GM23338 (cell line): ENCODE measurements at regions not wholly inside any gene's neighbourhood (a gene's known extent, or its start where the extent isn't known, plus 50 kb on each side); places are given as distances from the start of the nearest gene placed in this dataset.

Experiments used
- CREB1 ChIP-seq: fragments of 250-450 bp; sonication (Bioruptor Pico); IDR thresholded peaks from 2 replicates; pipeline ENCODE4 v1.5.0; 2020; ENCODE audit warnings: low read depth, mild to moderate bottlenecking, moderate library complexity
- EZH2 ChIP-seq: fragments of 200-600 bp; sonication (generic); IDR thresholded peaks from one replicate; pipeline ENCODE4 v1.8.0; 2017; ENCODE audit warnings: antibody characterized with exemption, mild to moderate bottlenecking, low read depth; ENCODE audit not compliant: unreplicated experiment
- JUNB ChIP-seq: IDR thresholded peaks from one replicate; pipeline ENCODE4 v1.6.1; 2016; ENCODE audit warnings: antibody characterized with exemption; ENCODE audit not compliant: unreplicated experiment
- NANOG ChIP-seq: IDR thresholded peaks from 2 replicates; pipeline ENCODE4 v1.6.1; 2016; ENCODE audit warnings: antibody characterized with exemption, borderline replicate concordance
- STAT1 ChIP-seq: IDR thresholded peaks from one replicate; pipeline ENCODE4 v1.6.1; 2016; ENCODE audit warnings: antibody characterized with exemption; ENCODE audit not compliant: unreplicated experiment
- ZNF114 ChIP-seq: fragments of 250-450 bp; sonication (Bioruptor Pico); IDR thresholded peaks from 2 replicates; pipeline ENCODE4 v1.5.0; 2020; ENCODE audit warnings: mild to moderate bottlenecking, moderate library complexity
- ZNF331 ChIP-seq: fragments of 250-450 bp; sonication (Bioruptor Pico); IDR thresholded peaks from 2 replicates; pipeline ENCODE4 v1.5.0; 2020; ENCODE audit warnings: low read depth, mild to moderate bottlenecking, moderate library complexity
- ZNF462 ChIP-seq: fragments of 250-450 bp; sonication (Bioruptor Pico); IDR thresholded peaks from 2 replicates; pipeline ENCODE4 v1.5.0; 2020; ENCODE audit warnings: mild to moderate bottlenecking, moderate library complexity
- TF ChIP-seq, protein P1 (sequence below): IDR thresholded peaks from one replicate; pipeline ENCODE4 v1.6.1; 2018; ENCODE audit warnings: antibody characterized with exemption; ENCODE audit not compliant: unreplicated experiment
- TF ChIP-seq, protein P2 (sequence below): IDR thresholded peaks from 2 replicates; pipeline ENCODE4 v1.6.1; 2016; ENCODE audit warnings: antibody characterized with exemption

- no peak for TF ChIP-seq ZNF462 (CRISPR knock-in tag)
- no peak for TF ChIP-seq CREB1 (CRISPR knock-in tag)
- TF ChIP-seq, protein P1, sequence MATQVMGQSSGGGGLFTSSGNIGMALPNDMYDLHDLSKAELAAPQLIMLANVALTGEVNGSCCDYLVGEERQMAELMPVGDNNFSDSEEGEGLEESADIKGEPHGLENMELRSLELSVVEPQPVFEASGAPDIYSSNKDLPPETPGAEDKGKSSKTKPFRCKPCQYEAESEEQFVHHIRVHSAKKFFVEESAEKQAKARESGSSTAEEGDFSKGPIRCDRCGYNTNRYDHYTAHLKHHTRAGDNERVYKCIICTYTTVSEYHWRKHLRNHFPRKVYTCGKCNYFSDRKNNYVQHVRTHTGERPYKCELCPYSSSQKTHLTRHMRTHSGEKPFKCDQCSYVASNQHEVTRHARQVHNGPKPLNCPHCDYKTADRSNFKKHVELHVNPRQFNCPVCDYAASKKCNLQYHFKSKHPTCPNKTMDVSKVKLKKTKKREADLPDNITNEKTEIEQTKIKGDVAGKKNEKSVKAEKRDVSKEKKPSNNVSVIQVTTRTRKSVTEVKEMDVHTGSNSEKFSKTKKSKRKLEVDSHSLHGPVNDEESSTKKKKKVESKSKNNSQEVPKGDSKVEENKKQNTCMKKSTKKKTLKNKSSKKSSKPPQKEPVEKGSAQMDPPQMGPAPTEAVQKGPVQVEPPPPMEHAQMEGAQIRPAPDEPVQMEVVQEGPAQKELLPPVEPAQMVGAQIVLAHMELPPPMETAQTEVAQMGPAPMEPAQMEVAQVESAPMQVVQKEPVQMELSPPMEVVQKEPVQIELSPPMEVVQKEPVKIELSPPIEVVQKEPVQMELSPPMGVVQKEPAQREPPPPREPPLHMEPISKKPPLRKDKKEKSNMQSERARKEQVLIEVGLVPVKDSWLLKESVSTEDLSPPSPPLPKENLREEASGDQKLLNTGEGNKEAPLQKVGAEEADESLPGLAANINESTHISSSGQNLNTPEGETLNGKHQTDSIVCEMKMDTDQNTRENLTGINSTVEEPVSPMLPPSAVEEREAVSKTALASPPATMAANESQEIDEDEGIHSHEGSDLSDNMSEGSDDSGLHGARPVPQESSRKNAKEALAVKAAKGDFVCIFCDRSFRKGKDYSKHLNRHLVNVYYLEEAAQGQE: no peak
- TF ChIP-seq ZNF114 (CRISPR knock-in tag): no peak
- no peak for TF ChIP-seq NANOG
- no peak for TF ChIP-seq STAT1
- TF ChIP-seq EZH2: no peak
- TF ChIP-seq, protein P2, sequence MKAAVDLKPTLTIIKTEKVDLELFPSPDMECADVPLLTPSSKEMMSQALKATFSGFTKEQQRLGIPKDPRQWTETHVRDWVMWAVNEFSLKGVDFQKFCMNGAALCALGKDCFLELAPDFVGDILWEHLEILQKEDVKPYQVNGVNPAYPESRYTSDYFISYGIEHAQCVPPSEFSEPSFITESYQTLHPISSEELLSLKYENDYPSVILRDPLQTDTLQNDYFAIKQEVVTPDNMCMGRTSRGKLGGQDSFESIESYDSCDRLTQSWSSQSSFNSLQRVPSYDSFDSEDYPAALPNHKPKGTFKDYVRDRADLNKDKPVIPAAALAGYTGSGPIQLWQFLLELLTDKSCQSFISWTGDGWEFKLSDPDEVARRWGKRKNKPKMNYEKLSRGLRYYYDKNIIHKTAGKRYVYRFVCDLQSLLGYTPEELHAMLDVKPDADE: no peak
- no peak for TF ChIP-seq JUNB
- TF ChIP-seq ZNF331: no peak
Observed at GRCh38 chr18:51999351-51999750, 340.6 kb upstream of the DCC start (continued).
